Ovary (tissue), 3 donors: ENCODE measurements at regions not wholly inside any gene's neighbourhood (a gene's known extent, or its start where the extent isn't known, plus 50 kb on each side); places are given as distances from the start of the nearest gene placed in this dataset.

Source experiments
- EP300 ChIP-seq: sonication (generic); formaldehyde crosslinking; IDR thresholded peaks from one replicate; pipeline ENCODE4 v1.6.1; 2017; ENCODE audit warnings: antibody characterized with exemption
- POLR2A ChIP-seq: fragments of 450-650 bp; IDR thresholded peaks from one replicate; pipeline ENCODE4 v1.6.1; 2017; ENCODE audit warnings: antibody characterized with exemption, mild to moderate bottlenecking, moderate library complexity
- TF ChIP-seq, protein P1 (sequence below), 3 donors: fragments of 450-650 bp in 2 of 3; fragments of 200-600 bp in 1 of 3; IDR thresholded peaks; one replicate each; pipeline versions ENCODE4 v1.5.1 to v1.8.0; 2016 to 2022; ENCODE audit warnings: antibody characterized with exemption in 3 of 3, mild to moderate bottlenecking in 1 of 3
- donor health status: DM: no; HTN: no; CAD: no.

DNA sequence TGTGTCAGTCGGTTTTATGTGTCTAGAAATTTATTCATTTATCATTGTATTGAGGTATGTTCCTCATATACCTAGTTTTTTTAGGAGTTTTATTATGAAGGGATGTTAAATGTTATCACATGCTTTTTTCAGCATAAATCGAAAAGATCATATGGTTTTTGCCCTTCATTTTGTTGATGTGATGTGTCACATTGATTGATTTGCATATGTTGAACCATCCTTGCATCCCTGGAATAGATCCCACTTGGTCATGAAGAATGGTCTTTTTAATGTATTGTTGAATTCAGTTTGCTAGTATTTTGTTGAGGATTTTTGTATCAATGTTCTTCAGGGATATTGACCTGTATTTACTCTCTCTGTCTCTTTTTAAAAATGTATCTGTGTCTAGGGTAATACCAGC lies 230.3 kb downstream of the RAP2B start:
- TF ChIP-seq POLR2A: no peak
- TF ChIP-seq, protein P1, sequence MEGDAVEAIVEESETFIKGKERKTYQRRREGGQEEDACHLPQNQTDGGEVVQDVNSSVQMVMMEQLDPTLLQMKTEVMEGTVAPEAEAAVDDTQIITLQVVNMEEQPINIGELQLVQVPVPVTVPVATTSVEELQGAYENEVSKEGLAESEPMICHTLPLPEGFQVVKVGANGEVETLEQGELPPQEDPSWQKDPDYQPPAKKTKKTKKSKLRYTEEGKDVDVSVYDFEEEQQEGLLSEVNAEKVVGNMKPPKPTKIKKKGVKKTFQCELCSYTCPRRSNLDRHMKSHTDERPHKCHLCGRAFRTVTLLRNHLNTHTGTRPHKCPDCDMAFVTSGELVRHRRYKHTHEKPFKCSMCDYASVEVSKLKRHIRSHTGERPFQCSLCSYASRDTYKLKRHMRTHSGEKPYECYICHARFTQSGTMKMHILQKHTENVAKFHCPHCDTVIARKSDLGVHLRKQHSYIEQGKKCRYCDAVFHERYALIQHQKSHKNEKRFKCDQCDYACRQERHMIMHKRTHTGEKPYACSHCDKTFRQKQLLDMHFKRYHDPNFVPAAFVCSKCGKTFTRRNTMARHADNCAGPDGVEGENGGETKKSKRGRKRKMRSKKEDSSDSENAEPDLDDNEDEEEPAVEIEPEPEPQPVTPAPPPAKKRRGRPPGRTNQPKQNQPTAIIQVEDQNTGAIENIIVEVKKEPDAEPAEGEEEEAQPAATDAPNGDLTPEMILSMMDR (IDR thresholded peaks at IDR 0.05): no peak
- no peak for TF ChIP-seq EP300
